ENCODE measurements at regions not wholly inside any gene's neighbourhood (a gene's known extent, or its start where the extent isn't known, plus 50 kb on each side); places are given as distances from the start of the nearest gene placed in this dataset.

DNA sequence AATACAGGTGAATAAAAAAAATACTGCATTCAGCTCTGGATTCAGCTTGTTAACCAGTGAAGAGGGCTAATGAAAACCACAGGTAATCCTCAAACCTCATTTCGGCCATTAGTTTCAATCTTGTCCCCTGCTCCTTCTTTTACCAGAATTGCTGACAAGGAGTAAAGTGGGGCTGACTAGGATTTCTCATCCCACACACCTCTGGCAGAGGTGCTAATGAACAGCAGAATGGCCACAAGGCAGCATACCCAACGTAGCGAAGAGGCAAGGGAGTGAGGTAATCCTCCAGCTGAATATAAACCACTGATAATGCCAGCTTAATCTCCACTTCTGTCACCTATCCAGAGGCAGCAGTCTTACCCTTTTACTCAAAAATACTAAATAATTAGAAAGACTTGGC lies 248.8 kb upstream of the CDIN1 start:
- TF ChIP-seq, protein P1, sequence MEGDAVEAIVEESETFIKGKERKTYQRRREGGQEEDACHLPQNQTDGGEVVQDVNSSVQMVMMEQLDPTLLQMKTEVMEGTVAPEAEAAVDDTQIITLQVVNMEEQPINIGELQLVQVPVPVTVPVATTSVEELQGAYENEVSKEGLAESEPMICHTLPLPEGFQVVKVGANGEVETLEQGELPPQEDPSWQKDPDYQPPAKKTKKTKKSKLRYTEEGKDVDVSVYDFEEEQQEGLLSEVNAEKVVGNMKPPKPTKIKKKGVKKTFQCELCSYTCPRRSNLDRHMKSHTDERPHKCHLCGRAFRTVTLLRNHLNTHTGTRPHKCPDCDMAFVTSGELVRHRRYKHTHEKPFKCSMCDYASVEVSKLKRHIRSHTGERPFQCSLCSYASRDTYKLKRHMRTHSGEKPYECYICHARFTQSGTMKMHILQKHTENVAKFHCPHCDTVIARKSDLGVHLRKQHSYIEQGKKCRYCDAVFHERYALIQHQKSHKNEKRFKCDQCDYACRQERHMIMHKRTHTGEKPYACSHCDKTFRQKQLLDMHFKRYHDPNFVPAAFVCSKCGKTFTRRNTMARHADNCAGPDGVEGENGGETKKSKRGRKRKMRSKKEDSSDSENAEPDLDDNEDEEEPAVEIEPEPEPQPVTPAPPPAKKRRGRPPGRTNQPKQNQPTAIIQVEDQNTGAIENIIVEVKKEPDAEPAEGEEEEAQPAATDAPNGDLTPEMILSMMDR (IDR thresholded peaks at IDR 0.05): no peak
- TF ChIP-seq POLR2A (IDR thresholded peaks at IDR 0.05; ENCODE audit: low read depth): no peak
- TF ChIP-seq EP300 (IDR thresholded peaks at IDR 0.05): no peak
- TF ChIP-seq POLR2AphosphoS5 (IDR thresholded peaks at IDR 0.05): no peak

Measured in esophagus muscularis mucosa (tissue), 4 donors.